ENCODE measurements at regions not wholly inside any gene's neighbourhood (a gene's known extent, or its start where the extent isn't known, plus 50 kb on each side); places are given as distances from the start of the nearest gene placed in this dataset.

GRCh38 chr10:128217136-128217535 lies 90.9 kb upstream of the MKI67 start:
- Histone ChIP-seq H3K4me3 (no peak overlapping the region), H3K36me3 (ENCODE audit: control insufficient read depth, insufficient read depth, low read length) (no peaks in the 10 kb centered on the region), H3K27me3 (ENCODE audit: control insufficient read depth in 2 of 2, insufficient read depth in 2 of 2, low read length in 2 of 2) (peaks cover 7 to 39% of the 10 kb centered on the region in 2 experiments; a peak in 4 of 5 replicates), H4K20me1 (replicated peaks; ENCODE audit: control insufficient read depth, insufficient read depth, low read length) (no peaks in the 10 kb centered on the region), H3K79me2 (ENCODE audit: control insufficient read depth, insufficient read depth, low read length) (no peaks in the 10 kb centered on the region), H3K4me1 (replicated peaks in 1 of 2; ENCODE audit: control insufficient read depth in 2 of 2, insufficient read depth in 2 of 2, low read length in 2 of 2) (peaks cover 0 to 1% of the 10 kb centered on the region in 2 experiments; a peak in 2 of 5 replicates), H3K27ac (ENCODE audit: extremely low read depth, low read depth, low read length) (no peak overlapping the region), H3K4me2 (ENCODE audit: insufficient read depth, low read length) (no peak overlapping the region), H3K9me1 (ENCODE audit: control insufficient read depth, insufficient read depth, low read length) (no peaks in the 10 kb centered on the region), H3K9me3 (replicated peaks; ENCODE audit: control insufficient read depth, insufficient read depth, low read depth, low read length) (no peaks in the 10 kb centered on the region), H3K9ac (ENCODE audit: insufficient read depth in 1 of 2, low read depth in 2 of 2, low read length in 2 of 2) (no peak overlapping the region), H2AFZ (ENCODE audit: low read depth, low read length) (no peak overlapping the region)
- WGBS (ENCODE audit: insufficient coverage, low coverage, missing lambda C conversion rate), result 0% methylated on average over 6 of the region's 7 CpGs
- in situ Hi-C loops (cut with MboI), result no loop called here
- ATAC-seq (no peak), DNase-seq (ENCODE audit: extremely low read depth in 1 of 4, low spot score in 3 of 4) (no peak), FAIRE-seq (no peak)
- ChIA-PET CTCF (ENCODE audit: low intra/inter-chr PET ratio) (no interaction called here), POLR2A (no interaction called here)
- intact Hi-C loops (cut with micrococcal nuclease), result no loop called here
- TF ChIP-seq ZFP30 (CRISPR knock-in tag; IDR thresholded peaks at IDR 0.05; ENCODE audit: borderline replicate concordance) (no peak), ZBTB5 (IDR thresholded peaks at IDR 0.05) (no peak), POLR2H (tag; IDR thresholded peaks at IDR 0.05; ENCODE audit: low read depth) (no peak), ARID1B (IDR thresholded peaks at IDR 0.05) (no peak), SRSF7 (optimal IDR thresholded peaks at IDR 0.05; ENCODE audit: low read depth, low read length) (no peak), ILK (tag; IDR thresholded peaks at IDR 0.05; ENCODE audit: borderline replicate concordance, low read depth) (no peak), NR2F6 (CRISPR knock-in tag; IDR thresholded peaks at IDR 0.05) (no peak), RBM25 (IDR thresholded peaks at IDR 0.05; ENCODE audit: low read depth, low read length, severe bottlenecking) (no peak), BDP1 (IDR thresholded peaks at IDR 0.05; ENCODE audit: insufficient read depth, insufficient read length) (no peak)
- BruUV-seq (replicated peaks), result no TSS peak

Data from K562 (cell line).